OCI-LY1 (cell line): ENCODE measurements at regions not wholly inside any gene's neighbourhood (a gene's known extent, or its start where the extent isn't known, plus 50 kb on each side); places are given as distances from the start of the nearest gene placed in this dataset.

Source experiments
- EZH2 ChIP-seq: fragments of 200-600 bp; sonication (generic), shearing (Covaris generic); IDR thresholded peaks from 2 replicates; pipeline ENCODE4 v1.8.0; 2017; ENCODE audit warnings: borderline replicate concordance, mixed run types, mild to moderate bottlenecking, antibody characterized with exemption, low read length, moderate library complexity, mixed read lengths
- TF ChIP-seq, protein P1 (sequence below): fragments of 200-600 bp; sonication (generic), shearing (Covaris generic); IDR thresholded peaks from 2 replicates; pipeline ENCODE4 v1.5.1; 2017; ENCODE audit warnings: mild to moderate bottlenecking, antibody characterized with exemption, low read length, moderate library complexity, mixed read lengths

DNA sequence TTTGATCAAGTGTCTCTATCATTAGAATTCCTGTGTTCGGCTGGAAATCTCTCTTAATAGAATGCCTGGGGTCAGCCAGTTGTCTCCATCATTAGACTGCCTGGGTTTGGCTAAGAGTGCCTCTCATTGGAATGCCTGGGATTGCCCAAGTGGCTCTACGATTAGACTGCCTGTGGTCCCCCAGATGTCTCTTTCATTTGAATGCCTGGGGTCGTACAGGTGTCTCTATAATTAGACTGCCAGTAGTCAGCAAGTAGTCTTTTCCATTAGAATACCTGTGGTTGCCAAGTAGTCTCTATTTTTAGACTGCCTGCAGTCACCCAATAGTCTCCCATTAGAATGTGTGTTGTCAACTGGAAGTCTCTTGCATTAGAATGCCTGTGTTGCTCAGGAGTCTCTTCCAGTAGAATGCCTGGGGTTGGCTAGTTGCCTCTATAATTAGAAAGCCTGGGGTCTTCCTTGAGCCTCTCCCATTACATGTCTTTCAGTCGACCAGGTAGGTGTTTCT, 1523.2 kb downstream of the UQCRFS1 start:
- TF ChIP-seq, protein P1, sequence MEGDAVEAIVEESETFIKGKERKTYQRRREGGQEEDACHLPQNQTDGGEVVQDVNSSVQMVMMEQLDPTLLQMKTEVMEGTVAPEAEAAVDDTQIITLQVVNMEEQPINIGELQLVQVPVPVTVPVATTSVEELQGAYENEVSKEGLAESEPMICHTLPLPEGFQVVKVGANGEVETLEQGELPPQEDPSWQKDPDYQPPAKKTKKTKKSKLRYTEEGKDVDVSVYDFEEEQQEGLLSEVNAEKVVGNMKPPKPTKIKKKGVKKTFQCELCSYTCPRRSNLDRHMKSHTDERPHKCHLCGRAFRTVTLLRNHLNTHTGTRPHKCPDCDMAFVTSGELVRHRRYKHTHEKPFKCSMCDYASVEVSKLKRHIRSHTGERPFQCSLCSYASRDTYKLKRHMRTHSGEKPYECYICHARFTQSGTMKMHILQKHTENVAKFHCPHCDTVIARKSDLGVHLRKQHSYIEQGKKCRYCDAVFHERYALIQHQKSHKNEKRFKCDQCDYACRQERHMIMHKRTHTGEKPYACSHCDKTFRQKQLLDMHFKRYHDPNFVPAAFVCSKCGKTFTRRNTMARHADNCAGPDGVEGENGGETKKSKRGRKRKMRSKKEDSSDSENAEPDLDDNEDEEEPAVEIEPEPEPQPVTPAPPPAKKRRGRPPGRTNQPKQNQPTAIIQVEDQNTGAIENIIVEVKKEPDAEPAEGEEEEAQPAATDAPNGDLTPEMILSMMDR = no peak
- no peak for TF ChIP-seq EZH2
